Esophagus squamous epithelium (tissue), 4 donors: ENCODE measurements at regions not wholly inside any gene's neighbourhood (a gene's known extent, or its start where the extent isn't known, plus 50 kb on each side); places are given as distances from the start of the nearest gene placed in this dataset.

Experiments
- CTCF ChIP-seq, 6 experiments: fragments of 450-650 bp in 4 of 6; fragments of 200-600 bp in 2 of 6; sonication (generic) in 2 of 6; IDR thresholded peaks; one replicate each; pipeline ENCODE4 v1.5.1; 2016 to 2019; ENCODE audit warnings: antibody characterized with exemption in 6 of 6, mild to moderate bottlenecking in 4 of 6, moderate library complexity in 4 of 6
- POLR2A ChIP-seq, 4 donors: fragments of 450-650 bp; IDR thresholded peaks; one replicate each; pipeline ENCODE4 v1.6.1; 2017; ENCODE audit warnings: antibody characterized with exemption in 4 of 4, mild to moderate bottlenecking in 4 of 4, moderate library complexity in 3 of 4

- TF ChIP-seq CTCF (IDR thresholded peaks at IDR 0.05) (no peak), POLR2A (IDR thresholded peaks at IDR 0.05) (no peak)
These were observed 241.2 kb downstream of the FRK start for GRCh38 chr6:115819506-115819905.
